ENCODE measurements at regions not wholly inside any gene's neighbourhood (a gene's known extent, or its start where the extent isn't known, plus 50 kb on each side); places are given as distances from the start of the nearest gene placed in this dataset.
"Not testable (repeated sequence)": the region's sequence is repeated elsewhere in the genome, so short reads cannot be mapped to it uniquely, and the experiment has no call there.

DNA sequence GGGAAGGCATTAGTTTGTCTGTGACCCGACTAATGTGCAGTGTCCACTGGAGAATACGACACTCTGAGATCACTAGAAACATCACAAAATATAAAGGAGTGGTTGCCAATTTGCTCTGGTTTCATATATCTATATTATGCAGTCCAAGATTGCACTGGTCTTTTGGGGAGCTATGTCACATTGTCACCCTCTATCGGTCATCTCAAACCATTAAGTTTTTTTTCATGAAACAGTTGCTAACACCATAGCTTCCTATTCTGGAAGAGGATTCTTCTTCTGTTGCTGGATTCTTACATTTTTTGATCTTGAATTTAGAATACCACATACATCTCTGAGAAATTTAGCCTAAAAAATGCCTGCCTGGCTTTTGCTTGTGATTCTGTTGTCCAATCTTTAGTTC, 168.6 kb downstream of the LACC1 start:
- intact Hi-C loops (cut with DNase I) = loop anchor here (10.0 kb wide), 1 partner anchor 144 kb away; no protein-coding TSS in a partner anchor
- no peak for DNase-seq

DNA sequence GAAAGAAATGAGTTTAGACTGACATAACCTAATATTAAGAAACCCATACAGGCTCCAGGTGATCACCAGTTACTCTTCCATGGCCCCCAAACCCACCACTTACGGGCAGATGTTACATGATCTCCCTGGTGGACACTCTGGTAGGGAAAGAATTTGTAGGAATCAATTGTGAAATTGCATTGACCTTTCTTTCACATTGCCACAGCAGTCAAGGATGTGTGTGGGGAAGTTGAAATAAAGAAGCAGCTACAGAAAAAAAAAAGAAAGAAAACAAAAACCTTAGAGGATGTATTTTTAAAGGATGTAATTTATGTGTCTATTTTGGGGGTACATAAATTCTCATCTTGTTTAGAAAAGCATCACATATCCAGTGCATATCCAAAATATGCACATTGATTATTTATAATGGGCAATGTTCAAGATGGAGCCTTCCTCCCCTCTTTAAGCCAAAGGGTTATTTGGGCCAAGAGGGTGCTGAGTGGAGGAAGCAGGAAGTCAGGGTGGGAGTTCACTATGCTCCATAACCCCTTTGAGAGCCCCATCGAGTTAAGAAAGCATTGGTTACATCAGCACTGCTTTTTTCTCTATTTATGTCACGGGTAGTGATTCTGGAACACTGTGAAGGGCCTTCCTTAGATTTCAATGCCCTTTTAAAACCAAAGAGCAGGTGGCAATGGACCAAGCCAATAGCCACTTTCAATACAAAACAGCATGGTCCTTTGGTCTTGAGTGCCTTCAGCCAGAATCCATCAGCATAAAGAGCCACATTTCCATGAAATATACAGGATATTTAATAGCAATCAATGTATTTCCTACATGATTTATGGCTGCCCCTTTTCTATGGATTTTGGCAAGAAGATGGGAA, 169.6 kb downstream of the LACC1 start:
- intact Hi-C loops (cut with DNase I) = loop anchor here (10.0 kb wide), 1 partner anchor 145 kb away; no protein-coding TSS in a partner anchor
- DNase-seq = no peak

DNA sequence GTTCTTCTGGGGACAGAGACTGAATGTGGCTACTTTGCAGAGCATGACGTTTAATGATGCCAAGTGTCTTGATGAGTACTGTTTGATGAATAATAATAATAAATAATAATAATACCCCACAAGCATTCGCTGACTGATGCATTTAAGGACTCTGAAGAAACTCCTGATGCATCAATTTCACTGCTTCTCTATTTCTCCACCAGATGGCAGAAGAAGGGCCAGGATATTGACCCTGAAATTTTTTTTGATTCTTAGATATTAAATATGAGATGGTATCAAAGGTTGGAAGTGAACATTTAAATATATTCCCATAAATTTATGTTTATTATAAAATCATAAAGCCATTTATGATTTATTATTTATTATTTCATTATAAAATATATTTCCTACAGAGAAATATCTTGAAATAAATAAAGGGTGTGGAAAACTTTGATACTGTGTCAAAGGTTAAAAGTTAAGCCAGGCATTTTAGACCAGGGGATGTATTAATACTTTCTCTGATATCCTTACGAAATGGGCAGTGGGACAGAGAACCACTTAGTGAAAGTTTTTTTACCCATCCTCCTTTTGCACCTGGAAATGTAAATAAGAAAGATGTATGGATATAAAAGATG, 170.9 kb downstream of the LACC1 start:
- intact Hi-C loops (cut with DNase I) = loop anchor here (2.0 to 5.0 kb wide), 2 partner anchors 90 to 387 kb away; no protein-coding TSS in a partner anchor
- DNase-seq = peak in 7 of 42 donors; percentile 14 to 62 (median 27)

DNA sequence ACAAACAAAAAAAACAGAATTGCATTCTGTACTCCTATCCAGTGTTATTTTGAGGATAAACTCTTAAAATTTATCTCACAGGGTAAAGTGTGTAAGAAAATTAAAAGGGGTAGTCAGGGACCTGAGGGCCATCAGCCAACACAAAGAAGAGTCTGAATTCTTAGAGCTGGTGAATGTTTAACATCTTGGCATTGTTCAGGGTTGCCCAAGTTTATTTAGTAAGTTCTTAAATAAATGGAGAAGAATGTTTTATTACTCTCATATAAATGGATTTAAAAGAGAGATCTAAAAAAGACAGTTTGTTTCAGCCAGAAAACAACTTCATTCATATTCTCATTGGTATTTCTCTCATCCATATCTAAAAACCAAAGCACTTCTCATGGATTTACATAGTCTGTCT, 171.7 kb downstream of the LACC1 start:
- no peak for DNase-seq
- intact Hi-C loops (cut with DNase I) = loop anchor here (2.0 to 5.0 kb wide), 2 partner anchors 89 to 386 kb away; no protein-coding TSS in a partner anchor

DNA sequence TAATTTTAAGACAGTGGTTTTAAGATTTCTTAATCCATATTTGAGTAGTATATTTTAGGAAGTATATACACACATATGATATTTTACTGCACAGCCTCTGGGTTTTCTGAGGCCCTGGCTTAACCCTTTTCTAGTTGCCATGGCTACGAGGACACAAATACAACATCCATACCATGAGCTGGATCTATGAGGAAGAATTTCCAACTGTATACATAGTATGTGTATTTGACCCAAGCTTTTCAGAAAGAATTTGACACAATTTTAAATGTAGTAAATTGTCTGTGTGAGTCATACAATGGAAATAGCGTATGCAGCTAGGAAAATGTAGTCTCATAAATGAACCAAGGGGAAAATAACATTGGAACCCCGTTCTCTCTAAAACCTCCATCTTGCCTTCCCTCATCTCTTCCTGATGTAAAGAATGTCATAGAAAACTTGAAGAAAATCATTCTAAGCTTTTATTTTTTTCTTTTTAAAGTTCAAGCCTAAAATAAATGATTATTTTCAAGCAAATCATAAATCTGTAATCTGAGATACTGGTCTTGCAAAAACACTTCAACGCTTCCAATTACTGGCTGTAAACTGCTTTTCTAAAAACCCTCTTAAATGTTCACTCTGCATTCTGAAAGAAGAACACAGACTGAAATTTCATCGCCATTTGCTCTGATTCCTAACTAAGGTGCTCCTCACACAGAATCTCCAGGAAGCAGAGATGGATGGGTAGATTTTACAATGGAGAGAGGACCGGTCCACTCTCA, 172.4 kb downstream of the LACC1 start:
- intact Hi-C loops (cut with DNase I) = loop anchor here (2.0 to 5.0 kb wide), 2 partner anchors 89 to 385 kb away; no protein-coding TSS in a partner anchor
- DNase-seq = no peak

DNA sequence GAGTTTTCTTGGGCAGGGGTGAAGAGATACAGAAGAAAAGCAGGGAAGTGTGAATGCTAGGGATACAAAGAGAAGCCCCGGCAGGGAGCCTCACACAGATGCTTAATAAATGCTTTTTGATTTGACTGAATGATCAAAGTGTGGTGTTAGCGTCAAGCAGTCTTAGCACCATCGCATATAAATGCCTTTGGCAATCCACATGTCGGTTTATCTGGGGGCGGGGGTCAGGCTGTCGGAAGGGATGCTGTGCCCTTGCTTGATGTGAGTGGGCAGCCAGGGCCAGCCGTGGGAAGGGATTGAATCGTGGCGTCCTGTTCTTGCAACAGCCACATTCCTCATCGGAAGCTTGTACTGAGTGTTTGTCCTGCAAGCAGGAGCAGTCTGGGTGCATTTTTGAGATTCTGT, 173.1 kb downstream of the LACC1 start:
- intact Hi-C loops (cut with DNase I) = loop anchor here (5.0 kb wide), 1 partner anchor 385 kb away; no protein-coding TSS in a partner anchor
- peak in 11 of 42 donors; percentile 6 to 52 (median 20) for DNase-seq

DNA sequence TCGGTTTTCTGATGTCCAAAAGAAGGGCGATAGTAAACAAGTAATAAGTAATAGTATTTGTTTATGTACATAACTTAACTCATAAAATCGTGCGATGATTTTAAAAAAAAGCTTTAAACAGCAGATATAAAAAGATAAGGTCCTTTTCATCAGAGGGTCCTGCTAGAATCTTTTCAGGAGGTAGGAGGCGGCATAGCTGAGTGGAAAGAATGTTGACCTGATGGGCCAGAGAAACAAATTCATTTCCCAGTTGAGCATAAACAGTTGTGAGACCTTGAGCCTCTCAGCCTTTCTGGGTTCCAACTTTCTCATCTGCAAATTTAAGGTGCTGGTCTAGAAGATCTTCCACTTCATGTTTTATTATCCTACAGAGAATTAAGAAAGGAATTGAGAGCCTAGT, 173.5 kb downstream of the LACC1 start:
- DNase-seq = no peak
- intact Hi-C loops (cut with DNase I) = loop anchor here (5.0 kb wide), 1 partner anchor 384 kb away; no protein-coding TSS in a partner anchor

DNA sequence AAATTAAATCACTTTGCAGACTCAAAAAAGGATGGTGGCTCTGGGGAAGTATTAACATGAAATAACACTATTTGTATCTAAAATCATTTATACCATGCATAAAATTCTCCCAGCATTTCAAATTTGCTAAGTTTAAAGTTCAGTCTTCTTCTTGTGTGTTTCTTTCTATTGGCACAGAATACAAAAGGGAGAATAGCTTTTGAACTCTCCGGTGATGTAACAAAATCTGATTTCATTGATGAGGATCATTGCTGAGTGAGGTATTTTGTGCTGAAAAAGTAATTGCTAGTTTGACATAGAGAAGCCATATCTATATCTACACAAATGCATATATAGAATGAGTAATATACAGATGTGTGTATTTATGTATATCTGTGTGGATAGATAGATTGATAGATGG, 174.8 kb downstream of the LACC1 start:
- intact Hi-C loops (cut with DNase I) = loop anchor here (5.0 kb wide), 1 partner anchor 383 kb away; no protein-coding TSS in a partner anchor
- DNase-seq = no peak

DNA sequence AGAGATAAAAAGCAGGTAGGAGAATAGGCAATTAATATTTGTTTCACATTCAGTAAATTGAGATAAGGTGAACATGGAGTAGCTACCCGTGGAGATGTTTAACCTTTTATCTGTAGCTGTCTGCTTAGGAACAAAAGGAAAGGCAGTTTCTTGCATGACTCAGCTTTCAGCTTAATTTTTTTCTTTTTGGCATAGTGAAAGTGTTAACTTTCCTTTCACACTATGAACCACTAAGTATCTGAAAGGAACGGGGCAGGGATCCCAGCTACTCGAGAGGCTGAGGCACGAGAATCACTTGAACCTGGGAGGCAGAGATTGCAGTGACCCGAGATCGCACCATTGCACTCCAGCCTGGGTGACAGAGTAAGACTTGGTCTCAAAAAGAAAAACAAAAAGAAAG, 176.0 kb downstream of the LACC1 start:
- DNase-seq; intact Hi-C loops (cut with DNase I): not testable (repeated sequence)

DNA sequence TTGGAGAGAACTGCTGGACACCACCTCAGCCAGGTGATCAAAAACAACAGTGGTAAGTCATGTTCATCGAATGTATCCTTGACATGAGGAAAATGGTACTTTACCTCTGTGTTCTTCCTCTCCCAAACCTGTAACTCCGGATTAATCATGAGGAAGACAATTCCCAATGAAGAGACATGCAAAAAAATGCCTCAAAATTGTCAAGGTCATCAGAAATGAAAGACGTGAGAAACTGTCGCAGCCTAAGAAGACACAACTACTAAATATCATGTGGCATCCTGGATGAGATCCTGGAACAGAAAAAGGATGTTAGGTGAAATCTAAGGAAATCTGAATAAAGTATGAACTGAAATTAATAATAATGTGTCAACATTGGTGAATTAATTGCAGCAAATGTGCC, 178.4 kb downstream of the LACC1 start:
- no peak for DNase-seq
- intact Hi-C loops (cut with DNase I) = no loop called here

DNA sequence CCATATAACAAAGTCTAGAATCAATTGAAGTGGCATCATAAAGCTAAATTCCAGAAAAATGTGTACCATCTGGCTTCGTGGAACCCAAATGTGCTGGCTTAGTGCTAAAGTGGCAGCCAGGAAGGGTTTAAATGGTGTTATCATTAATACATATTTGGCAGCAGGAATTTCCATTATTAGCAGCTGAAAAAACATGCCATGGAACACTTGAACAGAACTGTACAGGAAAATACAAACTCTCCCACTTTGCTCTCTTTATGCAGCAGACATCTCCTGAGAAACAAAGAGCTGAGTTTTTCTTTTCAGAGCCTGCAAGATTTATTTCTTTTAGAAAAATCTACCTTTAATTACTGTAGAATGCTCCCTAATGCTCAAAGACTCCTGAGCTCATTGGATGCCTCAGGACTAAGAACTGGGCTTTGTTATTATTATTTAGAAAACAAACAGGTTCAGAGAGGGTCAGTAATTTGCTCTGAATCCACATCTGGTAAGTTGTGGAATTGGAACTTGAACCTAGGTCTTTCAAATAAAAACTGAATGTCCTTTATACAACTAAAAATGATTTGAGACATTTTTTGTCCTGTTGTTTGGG, 179.0 kb downstream of the LACC1 start:
- no peak for DNase-seq
- intact Hi-C loops (cut with DNase I) = no loop called here

DNA sequence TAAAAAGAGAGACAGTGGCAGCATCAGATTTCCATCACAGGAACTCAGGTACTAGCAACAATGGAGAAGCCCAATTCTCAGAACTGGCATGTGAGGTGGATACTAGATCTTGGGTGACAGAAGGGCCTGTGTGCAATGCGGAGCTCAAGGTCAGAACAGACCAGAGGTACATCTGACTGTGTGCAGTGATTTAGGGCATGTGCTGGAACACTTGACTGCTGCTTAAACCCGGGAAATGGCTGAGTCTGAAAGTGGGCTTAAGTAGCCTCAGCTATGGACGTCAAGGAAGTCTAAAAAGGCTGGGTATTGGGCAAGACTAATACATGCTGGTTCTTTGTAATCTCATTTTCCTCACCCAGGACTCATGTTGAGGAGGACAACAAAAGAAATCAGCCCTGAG, 182.2 kb downstream of the LACC1 start:
- no peak for DNase-seq
- intact Hi-C loops (cut with DNase I) = no loop called here

DNA sequence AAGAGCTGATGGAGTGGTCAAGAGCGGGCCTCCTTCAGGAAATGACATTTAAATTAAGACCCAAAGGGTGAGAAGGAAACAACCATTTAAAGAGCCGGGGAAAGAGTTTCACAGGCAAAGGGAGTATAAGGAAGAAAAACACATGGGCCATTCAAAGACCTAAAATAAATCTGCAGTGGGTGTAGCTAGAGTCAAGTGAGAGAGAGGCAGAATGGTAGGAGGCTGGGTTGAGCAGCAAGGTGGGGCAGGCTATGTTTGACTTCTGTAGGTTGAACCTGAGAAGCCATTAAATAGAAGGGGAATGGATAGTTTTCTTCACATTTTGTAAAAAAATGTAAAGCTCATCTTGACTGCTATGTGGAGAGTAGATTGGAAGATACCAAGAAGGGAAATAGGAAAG, 183.8 kb downstream of the LACC1 start:
- intact Hi-C loops (cut with DNase I) = no loop called here
- peak in 11 of 42 donors; percentile 21 to 70 (median 36) for DNase-seq

DNA sequence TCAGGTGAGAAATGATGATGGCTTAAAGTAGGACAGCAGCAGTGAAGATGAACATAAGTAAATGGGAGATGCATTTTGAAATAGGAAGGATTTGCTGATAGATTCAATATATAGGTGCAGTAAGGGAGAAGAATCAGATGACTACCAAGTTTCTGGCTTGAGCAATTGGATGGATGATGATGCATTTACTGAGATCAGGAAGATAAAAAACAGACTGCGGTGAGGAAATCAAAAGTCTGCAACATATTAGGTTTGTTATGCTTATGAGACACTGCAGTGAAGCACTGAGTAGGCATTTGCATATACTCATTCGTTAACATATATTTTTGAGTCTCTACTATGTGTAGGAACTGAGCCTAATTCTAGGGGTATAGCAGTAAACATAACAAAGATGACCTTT, 184.2 kb downstream of the LACC1 start:
- intact Hi-C loops (cut with DNase I) = no loop called here
- no peak for DNase-seq

DNA sequence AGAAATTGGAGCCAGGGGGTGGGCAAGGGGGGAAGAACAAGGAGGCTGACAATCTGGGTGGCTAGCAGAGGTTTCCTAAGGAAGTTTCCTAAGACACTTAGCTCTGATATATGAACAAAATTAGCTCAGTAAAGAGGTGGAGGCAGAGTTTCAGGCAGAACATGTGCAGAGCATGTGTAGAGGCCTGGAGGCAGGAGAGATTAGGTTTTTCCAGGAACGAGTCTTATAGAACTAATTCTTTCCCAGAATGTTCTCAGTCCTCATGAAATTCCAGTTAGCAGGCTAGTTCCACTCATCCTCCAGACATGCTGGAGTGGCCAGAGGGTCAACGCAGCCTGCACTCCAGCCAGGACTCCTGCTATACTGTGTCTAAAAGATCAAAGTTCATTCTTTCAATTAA, 184.7 kb downstream of the LACC1 start:
- intact Hi-C loops (cut with DNase I) = no loop called here
- no peak for DNase-seq

DNA sequence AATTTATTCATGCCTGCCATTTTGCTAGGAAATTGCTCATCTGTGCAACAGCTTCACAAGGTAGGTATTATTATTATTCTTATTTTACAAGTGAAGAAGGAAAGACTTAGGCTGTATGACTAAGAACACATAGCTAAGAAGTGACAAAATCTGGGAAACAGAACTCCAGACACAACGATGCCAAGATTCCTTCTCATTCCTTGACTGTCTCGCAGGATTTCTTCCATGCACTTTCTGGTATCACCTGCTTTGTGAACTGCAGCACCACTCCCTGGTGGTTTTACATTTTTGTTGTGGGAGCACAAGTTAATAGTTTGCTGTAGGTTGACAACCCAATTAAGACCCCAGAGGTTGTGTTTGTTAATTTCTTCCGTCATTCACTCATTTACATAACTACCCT, 188.5 kb downstream of the LACC1 start:
- DNase-seq = no peak
- intact Hi-C loops (cut with DNase I) = no loop called here

DNA sequence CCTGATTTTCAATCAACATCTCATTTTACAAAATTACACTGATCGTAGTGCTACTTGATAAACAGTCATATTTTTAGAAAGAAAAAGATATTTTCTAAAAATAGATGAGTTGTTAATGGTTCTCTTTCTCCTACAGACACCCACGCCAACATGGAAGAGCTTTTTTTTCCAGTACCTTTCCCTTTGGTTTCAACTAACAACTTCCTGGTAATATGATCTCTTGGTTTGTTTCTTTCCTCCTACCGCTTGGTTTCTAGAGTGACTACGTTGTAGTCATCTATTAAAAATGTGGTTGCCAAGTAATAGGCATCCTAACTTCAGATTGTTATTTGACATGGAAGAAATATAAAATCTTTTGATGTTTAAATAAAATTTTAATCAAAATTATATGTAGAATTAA, 189.0 kb downstream of the LACC1 start:
- intact Hi-C loops (cut with DNase I) = no loop called here
- no peak for DNase-seq

DNA sequence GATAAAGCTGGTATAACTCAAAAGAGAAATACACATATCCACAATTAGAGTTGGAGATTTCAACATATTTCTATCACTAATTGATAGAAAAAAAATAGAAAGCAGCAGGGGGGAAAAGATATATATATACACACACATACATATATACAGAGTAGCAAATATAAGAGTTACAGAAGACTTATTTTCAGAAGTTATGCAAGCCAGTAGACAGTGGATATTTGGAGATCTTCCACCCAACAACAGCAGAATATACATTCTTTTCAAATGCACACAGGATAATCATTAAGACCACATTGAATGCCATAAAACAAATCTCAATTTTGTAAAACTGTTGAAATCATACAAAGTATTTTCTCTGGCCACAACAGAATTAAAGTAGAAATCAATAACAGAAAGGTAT, 192.8 kb downstream of the LACC1 start:
- no peak for DNase-seq
- intact Hi-C loops (cut with DNase I) = no loop called here

DNA sequence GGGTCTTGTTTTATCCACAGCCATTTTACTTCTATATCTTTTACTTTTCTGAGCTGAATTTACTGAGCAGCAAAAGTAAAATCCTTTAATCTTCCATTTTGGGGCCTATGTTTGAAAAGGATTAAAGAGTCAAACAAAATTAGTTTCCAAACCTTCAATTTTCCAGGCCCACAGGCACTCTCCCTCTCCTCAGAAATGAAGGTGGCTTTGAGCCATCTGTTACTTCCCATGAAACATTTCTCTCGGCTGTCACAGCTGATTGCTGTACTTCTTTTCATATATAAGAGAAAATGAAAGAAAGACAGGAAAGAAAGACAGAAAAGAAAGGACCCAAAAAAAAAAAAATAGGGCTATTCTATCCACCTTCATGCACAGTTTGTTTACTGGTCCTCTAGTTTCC, 194.9 kb downstream of the LACC1 start:
- DNase-seq = no peak
- intact Hi-C loops (cut with DNase I) = no loop called here
